IMR-90 (cell line): ENCODE measurements at regions not wholly inside any gene's neighbourhood (a gene's known extent, or its start where the extent isn't known, plus 50 kb on each side); places are given as distances from the start of the nearest gene placed in this dataset.

Experiments
- ATAC-seq: fragments of 200-7000 bp; cut with Tn5 transposase; 2 replicates; pipeline ENCODE4 v1.9.1; 2020; ENCODE audit warnings: low read depth, mild to moderate bottlenecking, moderate library complexity
- BruUV-seq: library from RNA; stranded (reverse); fragments of 400-500 nt; replicated peaks from 2 replicates; lab custom pipeline; 2021; lab: Mats Ljungman, UMichigan
- CTCF ChIA-PET: fragments of 300-600 bp; formaldehyde crosslinking; extraction: SDS; loops from one replicate; lab custom pipeline; 2021; ENCODE audit warnings: antibody characterized with exemption; lab: Yijun Ruan, JAX
- POLR2A ChIA-PET: fragments of 300-600 bp; sonication (Branson Sonifier 250); formaldehyde crosslinking; loops from one replicate; lab custom pipeline; 2022; ENCODE audit warnings: antibody characterized with exemption; ENCODE audit not compliant: unreplicated experiment; lab: Charles Lee
- DNase-seq: peaks from one replicate; pipeline ENCODE4 v3.0.0; 2013
- H2AFZ ChIP-seq: replicated peaks from 2 replicates; pipeline ENCODE3; 2013; ENCODE audit warnings: low read length, mild to moderate bottlenecking; ENCODE audit not compliant: poor library complexity
- H2AK5ac ChIP-seq: 2 replicates; pipeline ENCODE4 v1.6.1; 2013; ENCODE audit warnings: low read depth, low read length, inconsistent platforms
- H2AK9ac ChIP-seq: replicated peaks from 2 replicates; pipeline ENCODE3; 2013; ENCODE audit warnings: mild to moderate bottlenecking, low read depth, low read length, moderate library complexity; ENCODE audit not compliant: poor library complexity
- H2BK120ac ChIP-seq: 2 replicates; pipeline ENCODE4 v1.6.1; 2013; ENCODE audit warnings: low read depth, low read length, inconsistent platforms
- H2BK15ac ChIP-seq: 3 replicates; pipeline ENCODE4 v1.6.1; 2013; ENCODE audit warnings: low read depth, low read length, inconsistent platforms
- H2BK20ac ChIP-seq: 2 replicates; pipeline ENCODE4 v1.6.1; 2013; ENCODE audit warnings: low read depth, mild to moderate bottlenecking, inconsistent platforms, low read length, moderate library complexity
- H2BK5ac ChIP-seq: 2 replicates; pipeline ENCODE4 v1.6.1; 2013; ENCODE audit warnings: mild to moderate bottlenecking, low read depth, low read length, inconsistent platforms; ENCODE audit not compliant: poor library complexity, severe bottlenecking
- H3K14ac ChIP-seq: replicated peaks from 2 replicates; pipeline ENCODE4 v1.6.1; 2013; ENCODE audit warnings: low read depth, low read length, inconsistent platforms
- H3K18ac ChIP-seq: 2 replicates; pipeline ENCODE4 v1.6.1; 2013; ENCODE audit warnings: low read depth, low read length, control low read depth
- H3K23ac ChIP-seq: 2 replicates; pipeline ENCODE4 v1.6.1; 2013; ENCODE audit warnings: low read depth, low read length, inconsistent platforms
- H3K27ac ChIP-seq: 2 replicates; pipeline ENCODE4 v1.5.1; 2013; ENCODE audit warnings: mild to moderate bottlenecking, control low read depth, low read length; ENCODE audit not compliant: insufficient read depth
- H3K27me3 ChIP-seq: 2 replicates; pipeline ENCODE4 v1.6.1; 2013; ENCODE audit warnings: low read length; ENCODE audit not compliant: control insufficient read depth, insufficient read depth
- H3K36me3 ChIP-seq: 2 replicates; pipeline ENCODE4 v1.6.1; 2013; ENCODE audit warnings: low read length, mixed read lengths; ENCODE audit not compliant: control insufficient read depth, insufficient read depth
- H3K4ac ChIP-seq: 2 replicates; pipeline ENCODE4 v1.6.1; 2013; ENCODE audit warnings: low read depth, low read length, inconsistent platforms
- H3K4me1 ChIP-seq: 2 replicates; pipeline ENCODE4 v1.6.1; 2013; ENCODE audit warnings: low read length, mixed read lengths; ENCODE audit not compliant: control insufficient read depth, insufficient read depth
- H3K4me2 ChIP-seq: 2 replicates; pipeline ENCODE4 v1.6.1; 2013; ENCODE audit warnings: low read depth, mild to moderate bottlenecking, control low read depth, low read length, moderate library complexity
- H3K4me3 ChIP-seq: 2 replicates; pipeline ENCODE4 v1.5.1; 2013; ENCODE audit warnings: low read depth, mild to moderate bottlenecking, control low read depth, low read length, moderate library complexity; ENCODE audit not compliant: insufficient read depth
- H3K56ac ChIP-seq: 2 replicates; pipeline ENCODE4 v1.6.1; 2013; ENCODE audit warnings: low read length, inconsistent platforms; ENCODE audit not compliant: insufficient read depth; ENCODE audit errors: extremely low read depth
- H3K79me1 ChIP-seq, 2 experiments: 2 replicates each; pipeline ENCODE4 v1.6.1; 2013; ENCODE audit warnings: low read length in 2 of 2, inconsistent platforms in 1 of 2, low read depth in 1 of 2
- H3K9ac ChIP-seq: 2 replicates; pipeline ENCODE4 v1.6.1; 2013; ENCODE audit warnings: low read depth, low read length, control low read depth
- H3K9me1 ChIP-seq: 2 replicates; pipeline ENCODE4 v1.6.1; 2013; ENCODE audit warnings: low read length, inconsistent platforms; ENCODE audit not compliant: insufficient read depth
- H3K9me3 ChIP-seq: 2 replicates; pipeline ENCODE4 v1.6.1; 2013; ENCODE audit warnings: low read length; ENCODE audit not compliant: control insufficient read depth, insufficient read depth
- H4K20me1 ChIP-seq: 2 replicates; pipeline ENCODE4 v1.6.1; 2013; ENCODE audit warnings: low read length, inconsistent platforms; ENCODE audit not compliant: insufficient read depth
- H4K5ac ChIP-seq: 2 replicates; pipeline ENCODE4 v1.6.1; 2013; ENCODE audit warnings: mild to moderate bottlenecking, low read depth, low read length, control low read depth
- H4K8ac ChIP-seq, 2 experiments: 2 replicates each; pipeline ENCODE4 v1.6.1; 2013; ENCODE audit warnings: low read depth in 2 of 2, low read length in 2 of 2, control low read depth in 1 of 2, inconsistent platforms in 1 of 2
- H4K91ac ChIP-seq: 2 replicates; pipeline ENCODE4 v1.6.1; 2013; ENCODE audit warnings: low read depth, low read length, inconsistent platforms; ENCODE audit not compliant: insufficient read depth
- BHLHE40 ChIP-seq: fragments of 150-350 bp; IDR thresholded peaks from 2 replicates; pipeline ENCODE4 v1.6.1; 2016; ENCODE audit warnings: mild to moderate bottlenecking, low read depth, low read length
- ELK1 ChIP-seq: fragments of 150-350 bp; IDR thresholded peaks from 2 replicates; pipeline ENCODE4 v1.6.1; 2016; ENCODE audit warnings: low read depth, mild to moderate bottlenecking, low read length, moderate library complexity, borderline replicate concordance
- MAFK ChIP-seq: IDR thresholded peaks from 2 replicates; pipeline ENCODE4 v1.6.1; 2012; ENCODE audit warnings: low read depth, low read length, improper control_type of control experiment
- MAZ ChIP-seq: IDR thresholded peaks from 2 replicates; pipeline ENCODE4 v1.6.1; 2012; ENCODE audit warnings: low read depth, mild to moderate bottlenecking, low read length, improper control_type of control experiment, moderate library complexity, borderline replicate concordance
- POLR2A ChIP-seq: IDR thresholded peaks from 2 replicates; pipeline ENCODE4 v1.6.1; 2012; ENCODE audit warnings: mild to moderate bottlenecking, low read depth, low read length
- RFX5 ChIP-seq: IDR thresholded peaks from 2 replicates; pipeline ENCODE4 v1.8.0; 2012; ENCODE audit warnings: low read depth, mild to moderate bottlenecking, low read length, moderate library complexity
- SMC3 ChIP-seq: fragments of 150-350 bp; IDR thresholded peaks from 2 replicates; pipeline ENCODE4 v1.6.1; 2016; ENCODE audit warnings: low read depth, mild to moderate bottlenecking, antibody characterized with exemption, low read length, moderate library complexity
- WGBS, 2 experiments: methylation state at CpG; one replicate each; pipeline versions ENCODE4 v1.1.5 to v1.1.7; 2013; ENCODE audit warnings: missing lambda C conversion rate in 2 of 2; ENCODE audit not compliant: insufficient read length in 1 of 2; ENCODE audit errors: extremely low coverage in 2 of 2; 5-methylcytosine and 5-hydroxymethylcytosine counted together
- dilution Hi-C: fragments of 300-500 bp; cut with HindIII; formaldehyde crosslinking; loops from one replicate; pipeline ENCODE4 v1.14.3; 2018; ENCODE audit warnings: low sequenced_read_pairs; ENCODE audit not compliant: unreplicated experiment
- in situ Hi-C: fragments of 300-500 bp; cut with MboI; formaldehyde crosslinking; loops from 3 replicates; pipeline ENCODE4 v1.14.3; 2019; ENCODE audit warnings: low sequenced_read_pairs, inconsistent platforms, mixed read lengths
- intact Hi-C: fragments of 100-400 bp; cut with micrococcal nuclease; formaldehyde crosslinking; loops from 2 replicates; pipeline ENCODE4 v1.10.0; 2022

- H3K14ac ChIP-seq = no peak overlapping the region
- no peak for DNase-seq
- H3K36me3 ChIP-seq = no peaks in the 10 kb centered on the region
- peaks cover 8% of the 10 kb centered on the region for H3K27me3 ChIP-seq
- intact Hi-C loops (no loop called here), in situ Hi-C loops (no loop called here), dilution Hi-C loops (no loop called here)
- H3K9me3 ChIP-seq = peaks cover 2% of the 10 kb centered on the region; the same call in 1 of the 2 replicates
- no peaks in the 10 kb centered on the region for H4K20me1 ChIP-seq
- no peak overlapping the region for H3K4ac ChIP-seq
- ATAC-seq = no peak
- no peak overlapping the region for H2BK15ac ChIP-seq
- H3K4me2 ChIP-seq = no peak overlapping the region
- no peak overlapping the region for H2AFZ ChIP-seq
- H4K91ac ChIP-seq = no peak overlapping the region
- no peak overlapping the region for H4K5ac ChIP-seq
- H4K8ac ChIP-seq = no peak overlapping the region
- H3K23ac ChIP-seq = no peak overlapping the region
- no peaks in the 10 kb centered on the region for H3K9me1 ChIP-seq
- H3K56ac ChIP-seq = no peak overlapping the region
- H2BK5ac ChIP-seq = no peak overlapping the region
- BruUV-seq = no TSS peak
- no peaks in the 10 kb centered on the region for H3K79me1 ChIP-seq
- H3K4me3 ChIP-seq = no peak overlapping the region
- H2AK5ac ChIP-seq = no peak overlapping the region
- no peak overlapping the region for H2BK120ac ChIP-seq
- WGBS, 2 experiments = 45% methylated on average over 2 of the region's 5 CpGs; no CpG with 5 or more reads in 1 of the 2 experiments
- ChIA-PET POLR2A (no interaction called here), CTCF (no interaction called here)
- no peak overlapping the region for H3K9ac ChIP-seq
- TF ChIP-seq SMC3 (no peak), MAZ (no peak), POLR2A (no peak), MAFK (no peak), ELK1 (no peak), RFX5 (no peak), BHLHE40 (no peak)
- no peak overlapping the region for H3K18ac ChIP-seq
- no peak overlapping the region for H2AK9ac ChIP-seq
- H3K27ac ChIP-seq = no peak overlapping the region
- H2BK20ac ChIP-seq = no peak overlapping the region
- no peaks in the 10 kb centered on the region for H3K4me1 ChIP-seq
These were observed 185.2 kb downstream of the MYLK4 start for GRCh38 chr6:2565499-2565898.
